ENCODE measurements at regions not wholly inside any gene's neighbourhood (a gene's known extent, or its start where the extent isn't known, plus 50 kb on each side); places are given as distances from the start of the nearest gene placed in this dataset.
A peak's percentile ranks its signal among the peaks of the same experiment; 100 is the strongest.

- DNase-seq (ENCODE audit: low read depth): no peak
Measured at GRCh38 chr6:137353842-137354397, 134.7 kb upstream of the IFNGR1 start.

GRCh38 chr6:137353346-137353745 is 134.2 kb upstream of the IFNGR1 start:
- no peak for DNase-seq (ENCODE audit: low read depth)

GRCh38 chr6:137352859-137353258 is 133.7 kb upstream of the IFNGR1 start:
- DNase-seq (ENCODE audit: low read depth): no peak

- peak; percentile 16 for DNase-seq (ENCODE audit: low read depth)
Measured at GRCh38 chr6:137351890-137352289, 132.7 kb upstream of the IFNGR1 start.

GRCh38 chr6:137350857-137351256 is 131.7 kb upstream of the IFNGR1 start:
- DNase-seq (ENCODE audit: low read depth): no peak

GRCh38 chr6:137349856-137350830 is 131.0 kb upstream of the IFNGR1 start:
- DNase-seq (ENCODE audit: low read depth): no peak

- DNase-seq (ENCODE audit: low read depth): no peak
Measured at GRCh38 chr6:137348777-137349176, 129.6 kb upstream of the IFNGR1 start.

GRCh38 chr6:137343241-137343640 is 124.1 kb upstream of the IFNGR1 start:
- no peak for DNase-seq (ENCODE audit: low read depth)

GRCh38 chr6:137342607-137343190 is 123.5 kb upstream of the IFNGR1 start:
- DNase-seq (ENCODE audit: low read depth): no peak

GRCh38 chr6:137341681-137342195 is 122.6 kb upstream of the IFNGR1 start:
- peak; percentile 23 for DNase-seq (ENCODE audit: low read depth)

- DNase-seq (ENCODE audit: low read depth): no peak
Measured at GRCh38 chr6:137339929-137340559, 120.9 kb upstream of the IFNGR1 start.

- DNase-seq (ENCODE audit: low read depth): no peak
Measured at GRCh38 chr6:137334884-137335283, 115.7 kb upstream of the IFNGR1 start.

GRCh38 chr6:137334094-137334493 is 114.9 kb upstream of the IFNGR1 start:
- no peak for DNase-seq (ENCODE audit: low read depth)

- DNase-seq (ENCODE audit: low read depth): no peak
Measured at GRCh38 chr6:137332637-137333280, 113.6 kb upstream of the IFNGR1 start.

GRCh38 chr6:137323860-137324259 is 104.7 kb upstream of the IFNGR1 start:
- peak; percentile 7 for DNase-seq (ENCODE audit: low read depth)

GRCh38 chr6:137320271-137320670 is 101.1 kb upstream of the IFNGR1 start:
- DNase-seq (ENCODE audit: low read depth): no peak

GRCh38 chr6:137316626-137317025 is 97.4 kb upstream of the IFNGR1 start:
- DNase-seq (ENCODE audit: low read depth): no peak

- no peak for DNase-seq (ENCODE audit: low read depth)
Measured at GRCh38 chr6:137315081-137315480, 95.9 kb upstream of the IFNGR1 start.

- DNase-seq (ENCODE audit: low read depth): peak; percentile 77
Measured at GRCh38 chr6:137313928-137314855, 95.0 kb upstream of the IFNGR1 start.

GRCh38 chr6:137313211-137313610 is 94.0 kb upstream of the IFNGR1 start:
- DNase-seq (ENCODE audit: low read depth): no peak

GRCh38 chr6:137311940-137312339 is 92.8 kb upstream of the IFNGR1 start:
- DNase-seq (ENCODE audit: low read depth): no peak
